ENCODE measurements at regions not wholly inside any gene's neighbourhood (a gene's known extent, or its start where the extent isn't known, plus 50 kb on each side); places are given as distances from the start of the nearest gene placed in this dataset.

DNA sequence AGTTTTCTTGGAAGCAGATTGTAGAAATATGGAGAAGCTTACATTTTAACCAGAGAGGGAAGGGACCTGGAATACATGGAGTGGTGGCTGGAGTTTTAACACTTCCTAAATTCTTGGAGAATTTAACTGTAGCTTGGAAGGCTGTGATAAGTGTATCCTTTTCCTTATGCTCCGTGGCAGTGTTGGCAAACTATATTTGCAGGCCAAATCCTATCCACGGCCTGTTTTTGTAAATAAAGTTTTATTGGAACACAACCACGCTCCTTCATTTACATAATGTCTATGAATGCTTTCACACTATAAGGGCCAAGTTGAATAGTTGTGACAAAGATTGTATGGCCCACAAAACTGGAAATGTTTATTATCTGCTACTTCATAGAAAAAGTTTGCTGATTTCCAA is 110.6 kb upstream of the MIR17HG start:
- TF ChIP-seq SIX5 (IDR thresholded peaks at IDR 0.05; ENCODE audit: borderline replicate concordance in 1 of 2, insufficient read depth in 1 of 2, low read depth in 1 of 2, low read length in 2 of 2), result no peak
- TF ChIP-seq PHTF2 (CRISPR knock-in tag; IDR thresholded peaks at IDR 0.05), result no peak
- TF ChIP-seq, protein P1, sequence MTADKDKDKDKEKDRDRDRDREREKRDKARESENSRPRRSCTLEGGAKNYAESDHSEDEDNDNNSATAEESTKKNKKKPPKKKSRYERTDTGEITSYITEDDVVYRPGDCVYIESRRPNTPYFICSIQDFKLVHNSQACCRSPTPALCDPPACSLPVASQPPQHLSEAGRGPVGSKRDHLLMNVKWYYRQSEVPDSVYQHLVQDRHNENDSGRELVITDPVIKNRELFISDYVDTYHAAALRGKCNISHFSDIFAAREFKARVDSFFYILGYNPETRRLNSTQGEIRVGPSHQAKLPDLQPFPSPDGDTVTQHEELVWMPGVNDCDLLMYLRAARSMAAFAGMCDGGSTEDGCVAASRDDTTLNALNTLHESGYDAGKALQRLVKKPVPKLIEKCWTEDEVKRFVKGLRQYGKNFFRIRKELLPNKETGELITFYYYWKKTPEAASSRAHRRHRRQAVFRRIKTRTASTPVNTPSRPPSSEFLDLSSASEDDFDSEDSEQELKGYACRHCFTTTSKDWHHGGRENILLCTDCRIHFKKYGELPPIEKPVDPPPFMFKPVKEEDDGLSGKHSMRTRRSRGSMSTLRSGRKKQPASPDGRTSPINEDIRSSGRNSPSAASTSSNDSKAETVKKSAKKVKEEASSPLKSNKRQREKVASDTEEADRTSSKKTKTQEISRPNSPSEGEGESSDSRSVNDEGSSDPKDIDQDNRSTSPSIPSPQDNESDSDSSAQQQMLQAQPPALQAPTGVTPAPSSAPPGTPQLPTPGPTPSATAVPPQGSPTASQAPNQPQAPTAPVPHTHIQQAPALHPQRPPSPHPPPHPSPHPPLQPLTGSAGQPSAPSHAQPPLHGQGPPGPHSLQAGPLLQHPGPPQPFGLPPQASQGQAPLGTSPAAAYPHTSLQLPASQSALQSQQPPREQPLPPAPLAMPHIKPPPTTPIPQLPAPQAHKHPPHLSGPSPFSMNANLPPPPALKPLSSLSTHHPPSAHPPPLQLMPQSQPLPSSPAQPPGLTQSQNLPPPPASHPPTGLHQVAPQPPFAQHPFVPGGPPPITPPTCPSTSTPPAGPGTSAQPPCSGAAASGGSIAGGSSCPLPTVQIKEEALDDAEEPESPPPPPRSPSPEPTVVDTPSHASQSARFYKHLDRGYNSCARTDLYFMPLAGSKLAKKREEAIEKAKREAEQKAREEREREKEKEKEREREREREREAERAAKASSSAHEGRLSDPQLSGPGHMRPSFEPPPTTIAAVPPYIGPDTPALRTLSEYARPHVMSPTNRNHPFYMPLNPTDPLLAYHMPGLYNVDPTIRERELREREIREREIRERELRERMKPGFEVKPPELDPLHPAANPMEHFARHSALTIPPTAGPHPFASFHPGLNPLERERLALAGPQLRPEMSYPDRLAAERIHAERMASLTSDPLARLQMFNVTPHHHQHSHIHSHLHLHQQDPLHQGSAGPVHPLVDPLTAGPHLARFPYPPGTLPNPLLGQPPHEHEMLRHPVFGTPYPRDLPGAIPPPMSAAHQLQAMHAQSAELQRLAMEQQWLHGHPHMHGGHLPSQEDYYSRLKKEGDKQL (CRISPR knock-in tag; IDR thresholded peaks at IDR 0.05; ENCODE audit: borderline replicate concordance), result no peak
- TF ChIP-seq POLR2AphosphoS2 (IDR thresholded peaks at IDR 0.05; ENCODE audit: low read length), result no peak
- TF ChIP-seq BRD9 (IDR thresholded peaks at IDR 0.05; ENCODE audit: low read depth, partially characterized antibody), result no peak
- no peak for TF ChIP-seq SIN3A (IDR thresholded peaks at IDR 0.05; ENCODE audit: borderline replicate concordance in 2 of 2, control insufficient read depth in 1 of 2, low read depth in 2 of 2, low read length in 2 of 2)
- TF ChIP-seq ETV6 (IDR thresholded peaks at IDR 0.05; ENCODE audit: borderline replicate concordance in 1 of 2, low read depth in 2 of 2, low read length in 1 of 2), result no peak
- no peak for TF ChIP-seq ETV6 (CRISPR knock-in tag; IDR thresholded peaks at IDR 0.05; ENCODE audit: borderline replicate concordance)
- no peak for TF ChIP-seq NFATC3 (IDR thresholded peaks at IDR 0.05)
- no peak for TF ChIP-seq POLR2A (conservative IDR thresholded peaks at IDR 0.05)
- TF ChIP-seq, protein P2, sequence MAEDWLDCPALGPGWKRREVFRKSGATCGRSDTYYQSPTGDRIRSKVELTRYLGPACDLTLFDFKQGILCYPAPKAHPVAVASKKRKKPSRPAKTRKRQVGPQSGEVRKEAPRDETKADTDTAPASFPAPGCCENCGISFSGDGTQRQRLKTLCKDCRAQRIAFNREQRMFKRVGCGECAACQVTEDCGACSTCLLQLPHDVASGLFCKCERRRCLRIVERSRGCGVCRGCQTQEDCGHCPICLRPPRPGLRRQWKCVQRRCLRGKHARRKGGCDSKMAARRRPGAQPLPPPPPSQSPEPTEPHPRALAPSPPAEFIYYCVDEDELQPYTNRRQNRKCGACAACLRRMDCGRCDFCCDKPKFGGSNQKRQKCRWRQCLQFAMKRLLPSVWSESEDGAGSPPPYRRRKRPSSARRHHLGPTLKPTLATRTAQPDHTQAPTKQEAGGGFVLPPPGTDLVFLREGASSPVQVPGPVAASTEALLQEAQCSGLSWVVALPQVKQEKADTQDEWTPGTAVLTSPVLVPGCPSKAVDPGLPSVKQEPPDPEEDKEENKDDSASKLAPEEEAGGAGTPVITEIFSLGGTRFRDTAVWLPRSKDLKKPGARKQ (CRISPR knock-in tag; IDR thresholded peaks at IDR 0.05), result no peak
- no peak for TF ChIP-seq KLF10 (CRISPR knock-in tag; IDR thresholded peaks at IDR 0.05)
- TF ChIP-seq, protein P3, sequence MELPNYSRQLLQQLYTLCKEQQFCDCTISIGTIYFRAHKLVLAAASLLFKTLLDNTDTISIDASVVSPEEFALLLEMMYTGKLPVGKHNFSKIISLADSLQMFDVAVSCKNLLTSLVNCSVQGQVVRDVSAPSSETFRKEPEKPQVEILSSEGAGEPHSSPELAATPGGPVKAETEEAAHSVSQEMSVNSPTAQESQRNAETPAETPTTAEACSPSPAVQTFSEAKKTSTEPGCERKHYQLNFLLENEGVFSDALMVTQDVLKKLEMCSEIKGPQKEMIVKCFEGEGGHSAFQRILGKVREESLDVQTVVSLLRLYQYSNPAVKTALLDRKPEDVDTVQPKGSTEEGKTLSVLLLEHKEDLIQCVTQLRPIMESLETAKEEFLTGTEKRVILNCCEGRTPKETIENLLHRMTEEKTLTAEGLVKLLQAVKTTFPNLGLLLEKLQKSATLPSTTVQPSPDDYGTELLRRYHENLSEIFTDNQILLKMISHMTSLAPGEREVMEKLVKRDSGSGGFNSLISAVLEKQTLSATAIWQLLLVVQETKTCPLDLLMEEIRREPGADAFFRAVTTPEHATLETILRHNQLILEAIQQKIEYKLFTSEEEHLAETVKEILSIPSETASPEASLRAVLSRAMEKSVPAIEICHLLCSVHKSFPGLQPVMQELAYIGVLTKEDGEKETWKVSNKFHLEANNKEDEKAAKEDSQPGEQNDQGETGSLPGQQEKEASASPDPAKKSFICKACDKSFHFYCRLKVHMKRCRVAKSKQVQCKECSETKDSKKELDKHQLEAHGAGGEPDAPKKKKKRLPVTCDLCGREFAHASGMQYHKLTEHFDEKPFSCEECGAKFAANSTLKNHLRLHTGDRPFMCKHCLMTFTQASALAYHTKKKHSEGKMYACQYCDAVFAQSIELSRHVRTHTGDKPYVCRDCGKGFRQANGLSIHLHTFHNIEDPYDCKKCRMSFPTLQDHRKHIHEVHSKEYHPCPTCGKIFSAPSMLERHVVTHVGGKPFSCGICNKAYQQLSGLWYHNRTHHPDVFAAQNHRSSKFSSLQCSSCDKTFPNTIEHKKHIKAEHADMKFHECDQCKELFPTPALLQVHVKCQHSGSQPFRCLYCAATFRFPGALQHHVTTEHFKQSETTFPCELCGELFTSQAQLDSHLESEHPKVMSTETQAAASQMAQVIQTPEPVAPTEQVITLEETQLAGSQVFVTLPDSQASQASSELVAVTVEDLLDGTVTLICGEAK (IDR thresholded peaks at IDR 0.05), result peak; percentile 81
- TF ChIP-seq, protein P3 (CRISPR knock-in tag; IDR thresholded peaks at IDR 0.05), result peak; percentile 56

All from K562 (cell line).